ENCODE measurements at regions not wholly inside any gene's neighbourhood (a gene's known extent, or its start where the extent isn't known, plus 50 kb on each side); places are given as distances from the start of the nearest gene placed in this dataset.

- TF ChIP-seq CTCF (IDR thresholded peaks at IDR 0.05) (no peak), POLR2A (IDR thresholded peaks at IDR 0.05) (no peak)
Observed at GRCh38 chr2:58649756-58650155, 408.6 kb upstream of the FANCL start.

Measured in Peyer's patch (tissue), 4 donors.